ENCODE measurements at regions not wholly inside any gene's neighbourhood (a gene's known extent, or its start where the extent isn't known, plus 50 kb on each side); places are given as distances from the start of the nearest gene placed in this dataset.

DNA sequence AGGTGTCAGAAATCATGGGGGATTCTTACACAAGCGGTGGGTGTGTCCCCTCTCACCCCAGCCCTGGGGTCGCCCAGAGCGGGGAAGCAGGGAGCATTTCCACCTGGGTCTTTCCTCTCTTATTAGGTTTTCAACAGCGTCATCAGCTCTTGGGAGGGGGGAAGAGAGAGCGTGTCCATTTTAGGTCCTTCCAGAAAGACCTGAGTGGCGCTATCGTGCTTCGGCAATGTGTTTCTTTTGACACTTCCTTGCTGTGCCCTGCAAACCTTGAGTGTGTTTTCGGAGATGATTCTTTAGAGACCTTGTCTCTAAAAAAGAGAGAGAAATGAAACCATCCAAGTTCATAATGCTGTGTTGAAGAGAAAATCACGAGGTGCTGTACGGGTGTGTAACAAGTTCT lies 86.9 kb upstream of the PITRM1 start:
- Histone ChIP-seq H3K9me3 (ENCODE audit: control insufficient read depth, insufficient read depth, low read length) (no peaks in the 10 kb centered on the region), H3K4me2 (ENCODE audit: low read length) (no peak overlapping the region), H3K36me3 (ENCODE audit: control insufficient read depth, low read length) (no peaks in the 10 kb centered on the region), H3F3A (ENCODE audit: control insufficient read depth, insufficient read depth) (no peaks in the 10 kb centered on the region), H3K27me3 (ENCODE audit: control insufficient read depth, low read length) (no peaks in the 10 kb centered on the region), H3K27ac (ENCODE audit: low read depth, low read length) (no peak overlapping the region), H3K79me2 (ENCODE audit: control insufficient read depth, low read length) (no peaks in the 10 kb centered on the region), H3K9me2 (replicated peaks; ENCODE audit: control insufficient read depth, low read length) (no peaks in the 10 kb centered on the region), H4K20me1 (ENCODE audit: control insufficient read depth, insufficient read depth, low read depth, low read length) (no peaks in the 10 kb centered on the region), H3K4me1 (ENCODE audit: control insufficient read depth, low read length) (no peaks in the 10 kb centered on the region), H3K4me3 (ENCODE audit: low read length) (no peak overlapping the region)
- TF ChIP-seq, protein P1, sequence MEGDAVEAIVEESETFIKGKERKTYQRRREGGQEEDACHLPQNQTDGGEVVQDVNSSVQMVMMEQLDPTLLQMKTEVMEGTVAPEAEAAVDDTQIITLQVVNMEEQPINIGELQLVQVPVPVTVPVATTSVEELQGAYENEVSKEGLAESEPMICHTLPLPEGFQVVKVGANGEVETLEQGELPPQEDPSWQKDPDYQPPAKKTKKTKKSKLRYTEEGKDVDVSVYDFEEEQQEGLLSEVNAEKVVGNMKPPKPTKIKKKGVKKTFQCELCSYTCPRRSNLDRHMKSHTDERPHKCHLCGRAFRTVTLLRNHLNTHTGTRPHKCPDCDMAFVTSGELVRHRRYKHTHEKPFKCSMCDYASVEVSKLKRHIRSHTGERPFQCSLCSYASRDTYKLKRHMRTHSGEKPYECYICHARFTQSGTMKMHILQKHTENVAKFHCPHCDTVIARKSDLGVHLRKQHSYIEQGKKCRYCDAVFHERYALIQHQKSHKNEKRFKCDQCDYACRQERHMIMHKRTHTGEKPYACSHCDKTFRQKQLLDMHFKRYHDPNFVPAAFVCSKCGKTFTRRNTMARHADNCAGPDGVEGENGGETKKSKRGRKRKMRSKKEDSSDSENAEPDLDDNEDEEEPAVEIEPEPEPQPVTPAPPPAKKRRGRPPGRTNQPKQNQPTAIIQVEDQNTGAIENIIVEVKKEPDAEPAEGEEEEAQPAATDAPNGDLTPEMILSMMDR (IDR thresholded peaks at IDR 0.05; ENCODE audit: low read depth, low read length, poor library complexity, severe bottlenecking) = no peak
- TF ChIP-seq EZH2phosphoT487 (IDR thresholded peaks at IDR 0.05; ENCODE audit: borderline replicate concordance, low read length) = no peak

DNA sequence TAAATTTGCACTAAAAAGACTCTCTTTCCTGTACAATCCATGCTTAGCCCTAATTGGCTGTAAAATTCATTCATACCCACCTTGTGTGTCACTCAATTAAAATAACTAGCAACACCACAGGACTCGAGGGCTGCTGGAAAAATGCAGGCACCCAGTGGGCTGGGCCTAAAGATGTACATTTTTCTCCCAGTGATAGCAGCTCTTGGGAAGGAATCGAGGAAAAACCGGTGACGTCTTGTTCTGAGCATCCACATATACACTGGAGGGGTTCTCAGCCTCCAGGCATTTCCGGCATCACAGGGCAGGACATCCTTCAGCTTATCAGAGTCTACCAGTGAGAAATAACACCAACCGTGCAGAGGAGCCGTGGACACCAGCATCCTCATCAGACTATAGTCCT lies 85.8 kb upstream of the PITRM1 start:
- Histone ChIP-seq H3K4me2 (ENCODE audit: low read length) (no peak overlapping the region), H3K79me2 (ENCODE audit: control insufficient read depth, low read length) (no peaks in the 10 kb centered on the region)

DNA sequence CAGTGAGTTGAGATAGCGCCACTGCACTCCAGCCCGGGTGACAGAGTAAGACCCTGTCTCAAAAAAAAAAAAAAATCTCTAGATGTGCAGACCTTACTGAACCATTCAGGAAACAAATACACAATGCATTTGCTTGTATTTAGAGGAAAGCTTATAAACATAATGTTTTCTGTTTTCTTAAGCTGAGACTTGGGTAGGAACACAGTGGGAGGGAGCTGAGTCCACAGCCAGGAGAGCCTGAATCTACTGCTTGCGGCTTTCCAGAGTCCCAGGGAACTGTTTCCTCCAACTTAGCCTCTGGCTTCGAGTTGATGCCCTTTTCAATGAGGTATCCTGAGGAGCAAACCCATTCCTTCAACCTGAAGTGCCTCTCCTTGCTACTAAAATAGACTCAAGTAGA lies 83.0 kb upstream of the PITRM1 start:
- H3F3A ChIP-seq (ENCODE audit: control insufficient read depth, insufficient read depth) = no peaks in the 10 kb centered on the region

More for the DNA sequence above, 85.8 kb upstream of the PITRM1 start:
- Histone ChIP-seq H3F3A (ENCODE audit: control insufficient read depth, insufficient read depth) (no peaks in the 10 kb centered on the region), H3K4me1 (ENCODE audit: control insufficient read depth, low read length) (no peaks in the 10 kb centered on the region), H3K36me3 (ENCODE audit: control insufficient read depth, low read length) (no peaks in the 10 kb centered on the region), H4K20me1 (ENCODE audit: control insufficient read depth, insufficient read depth, low read depth, low read length) (no peaks in the 10 kb centered on the region), H3K27ac (ENCODE audit: low read depth, low read length) (no peak overlapping the region), H3K4me3 (ENCODE audit: low read length) (no peak overlapping the region), H3K9me2 (replicated peaks; ENCODE audit: control insufficient read depth, low read length) (no peaks in the 10 kb centered on the region), H3K9me3 (ENCODE audit: control insufficient read depth, insufficient read depth, low read length) (no peaks in the 10 kb centered on the region), H3K27me3 (ENCODE audit: control insufficient read depth, low read length) (no peaks in the 10 kb centered on the region)
- TF ChIP-seq, protein P1 (IDR thresholded peaks at IDR 0.05; ENCODE audit: low read depth, low read length, poor library complexity, severe bottlenecking) = no peak
- TF ChIP-seq EZH2phosphoT487 (IDR thresholded peaks at IDR 0.05; ENCODE audit: borderline replicate concordance, low read length) = no peak

More for the DNA sequence above, 83.0 kb upstream of the PITRM1 start:
- no peak for TF ChIP-seq EZH2phosphoT487 (IDR thresholded peaks at IDR 0.05; ENCODE audit: borderline replicate concordance, low read length)
- TF ChIP-seq, protein P1 (IDR thresholded peaks at IDR 0.05; ENCODE audit: low read depth, low read length, poor library complexity, severe bottlenecking) = no peak
- Histone ChIP-seq H3K9me2 (replicated peaks; ENCODE audit: control insufficient read depth, low read length) (no peaks in the 10 kb centered on the region), H3K79me2 (ENCODE audit: control insufficient read depth, low read length) (no peaks in the 10 kb centered on the region), H4K20me1 (ENCODE audit: control insufficient read depth, insufficient read depth, low read depth, low read length) (no peaks in the 10 kb centered on the region), H3K4me1 (ENCODE audit: control insufficient read depth, low read length) (no peaks in the 10 kb centered on the region), H3K4me2 (ENCODE audit: low read length) (no peak overlapping the region), H3K36me3 (ENCODE audit: control insufficient read depth, low read length) (no peaks in the 10 kb centered on the region), H3K9me3 (ENCODE audit: control insufficient read depth, insufficient read depth, low read length) (no peaks in the 10 kb centered on the region), H3K27ac (ENCODE audit: low read depth, low read length) (no peak overlapping the region), H3K27me3 (ENCODE audit: control insufficient read depth, low read length) (no peaks in the 10 kb centered on the region), H3K4me3 (ENCODE audit: low read length) (no peak overlapping the region)
